ENCODE measurements at regions not wholly inside any gene's neighbourhood (a gene's known extent, or its start where the extent isn't known, plus 50 kb on each side); places are given as distances from the start of the nearest gene placed in this dataset.

DNA sequence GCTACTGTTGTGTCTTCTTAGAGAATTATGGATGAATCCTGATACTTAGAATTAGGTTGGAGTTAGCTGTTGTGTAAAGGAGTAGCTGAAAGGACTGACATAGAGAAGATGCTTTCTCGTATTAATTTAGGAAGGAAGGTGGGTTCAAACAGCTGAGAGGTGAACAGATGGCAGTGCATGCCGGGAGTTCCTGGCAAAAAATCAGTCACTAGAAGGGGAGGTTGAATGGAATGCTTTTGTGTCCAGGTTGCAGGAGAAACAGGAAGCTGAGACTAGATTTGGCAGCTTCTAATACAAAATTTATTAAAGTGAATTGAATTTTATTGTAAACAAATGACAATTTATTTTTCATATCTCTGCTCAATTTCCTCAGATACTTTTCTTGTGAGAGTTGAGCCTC is 70.8 kb downstream of the BTG1 start:
- TF ChIP-seq, protein P1, sequence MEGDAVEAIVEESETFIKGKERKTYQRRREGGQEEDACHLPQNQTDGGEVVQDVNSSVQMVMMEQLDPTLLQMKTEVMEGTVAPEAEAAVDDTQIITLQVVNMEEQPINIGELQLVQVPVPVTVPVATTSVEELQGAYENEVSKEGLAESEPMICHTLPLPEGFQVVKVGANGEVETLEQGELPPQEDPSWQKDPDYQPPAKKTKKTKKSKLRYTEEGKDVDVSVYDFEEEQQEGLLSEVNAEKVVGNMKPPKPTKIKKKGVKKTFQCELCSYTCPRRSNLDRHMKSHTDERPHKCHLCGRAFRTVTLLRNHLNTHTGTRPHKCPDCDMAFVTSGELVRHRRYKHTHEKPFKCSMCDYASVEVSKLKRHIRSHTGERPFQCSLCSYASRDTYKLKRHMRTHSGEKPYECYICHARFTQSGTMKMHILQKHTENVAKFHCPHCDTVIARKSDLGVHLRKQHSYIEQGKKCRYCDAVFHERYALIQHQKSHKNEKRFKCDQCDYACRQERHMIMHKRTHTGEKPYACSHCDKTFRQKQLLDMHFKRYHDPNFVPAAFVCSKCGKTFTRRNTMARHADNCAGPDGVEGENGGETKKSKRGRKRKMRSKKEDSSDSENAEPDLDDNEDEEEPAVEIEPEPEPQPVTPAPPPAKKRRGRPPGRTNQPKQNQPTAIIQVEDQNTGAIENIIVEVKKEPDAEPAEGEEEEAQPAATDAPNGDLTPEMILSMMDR (IDR thresholded peaks at IDR 0.05), result no peak
- no peak for TF ChIP-seq POLR2A (IDR thresholded peaks at IDR 0.05)

All from heart left ventricle (tissue), 13 donors.